GM19238 (cell line): ENCODE measurements at regions not wholly inside any gene's neighbourhood (a gene's known extent, or its start where the extent isn't known, plus 50 kb on each side); places are given as distances from the start of the nearest gene placed in this dataset.
"Not testable (repeated sequence)": the region's sequence is repeated elsewhere in the genome, so short reads cannot be mapped to it uniquely, and the experiment has no call there.

Source experiments
- DNase-seq: peaks from one replicate; pipeline ENCODE4 v3.0.0; 2011; ENCODE audit warnings: low spot score; ENCODE audit not compliant: insufficient read length

GRCh38 chr4:129988957-129989356 is 893.0 kb downstream of the C4orf33 start:
- no peak for DNase-seq

GRCh38 chr4:129994715-129995114 is 898.8 kb downstream of the C4orf33 start:
- DNase-seq: no peak

GRCh38 chr4:129998436-129999150 is 902.6 kb downstream of the C4orf33 start:
- no peak for DNase-seq

- no peak for DNase-seq
These were observed 903.2 kb downstream of the C4orf33 start for GRCh38 chr4:129999156-129999555.

GRCh38 chr4:130008461-130008860 is 912.5 kb downstream of the C4orf33 start:
- DNase-seq: no peak

- DNase-seq: not testable (repeated sequence)
These were observed 916.9 kb downstream of the C4orf33 start for GRCh38 chr4:130012806-130013205.

GRCh38 chr4:130021706-130022105 is 925.8 kb downstream of the C4orf33 start:
- no peak for DNase-seq

GRCh38 chr4:130023088-130023487 is 927.1 kb downstream of the C4orf33 start:
- no peak for DNase-seq

- DNase-seq: no peak
These were observed 929.7 kb downstream of the C4orf33 start for GRCh38 chr4:130025701-130026100.

- no peak for DNase-seq
These were observed 930.2 kb downstream of the C4orf33 start for GRCh38 chr4:130026185-130026584.

GRCh38 chr4:130027973-130028372 is 932.0 kb downstream of the C4orf33 start:
- DNase-seq: no peak

GRCh38 chr4:130028552-130028951 is 932.6 kb downstream of the C4orf33 start:
- peak; percentile 27 for DNase-seq

GRCh38 chr4:130029442-130029841 is 933.5 kb downstream of the C4orf33 start:
- no peak for DNase-seq

- DNase-seq: no peak
These were observed 935.9 kb downstream of the C4orf33 start for GRCh38 chr4:130031858-130032257.

GRCh38 chr4:130033657-130034056 is 937.7 kb downstream of the C4orf33 start:
- not testable (repeated sequence) for DNase-seq

GRCh38 chr4:130034876-130035275 is 938.9 kb downstream of the C4orf33 start:
- no peak for DNase-seq

GRCh38 chr4:130035391-130035790 is 939.4 kb downstream of the C4orf33 start:
- no peak for DNase-seq

GRCh38 chr4:130037866-130038265 is 941.9 kb downstream of the C4orf33 start:
- DNase-seq: not testable (repeated sequence)

- not testable (repeated sequence) for DNase-seq
These were observed 942.6 kb downstream of the C4orf33 start for GRCh38 chr4:130038540-130038939.

GRCh38 chr4:130043732-130044160 is 947.8 kb downstream of the C4orf33 start:
- DNase-seq: no peak

- no peak for DNase-seq
These were observed 949.0 kb downstream of the C4orf33 start for GRCh38 chr4:130044788-130045531.

- no peak for DNase-seq
These were observed 957.8 kb downstream of the C4orf33 start for GRCh38 chr4:130053723-130054122.

GRCh38 chr4:130054908-130055307 is 959.0 kb downstream of the C4orf33 start:
- DNase-seq: no peak
